NT2/D1 (cell line): ENCODE measurements at regions not wholly inside any gene's neighbourhood (a gene's known extent, or its start where the extent isn't known, plus 50 kb on each side); places are given as distances from the start of the nearest gene placed in this dataset.

Experiments used
- SUZ12 ChIP-seq: IDR thresholded peaks from 2 replicates; pipeline ENCODE4 v1.6.1; 2011; ENCODE audit not compliant: insufficient read length, insufficient read depth; ENCODE audit errors: extremely low read depth
- YY1 ChIP-seq: IDR thresholded peaks from 2 replicates; pipeline ENCODE4 v1.6.1; 2011; ENCODE audit not compliant: insufficient read length, insufficient read depth
- ZNF274 ChIP-seq: IDR thresholded peaks from 2 replicates; pipeline ENCODE4 v1.6.1; 2011; ENCODE audit warnings: mild to moderate bottlenecking, low read depth, low read length

DNA sequence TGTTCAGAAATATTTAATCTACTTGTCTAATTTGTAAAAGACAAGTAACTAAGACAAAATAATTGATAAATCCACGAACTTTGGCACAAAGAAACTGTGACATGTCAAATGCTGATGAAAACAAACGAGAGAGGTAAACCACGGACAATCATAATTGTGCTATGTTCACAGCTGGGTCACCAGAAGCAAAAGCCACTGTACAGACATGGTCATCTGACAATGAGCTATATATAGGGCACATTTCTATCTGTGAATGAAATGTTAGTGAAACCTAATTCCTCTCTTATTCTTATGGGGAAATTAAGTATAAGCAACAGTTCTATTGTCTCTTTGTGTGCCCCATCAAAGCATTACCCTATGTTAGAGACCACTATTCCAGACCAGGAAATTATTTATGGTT, 444.0 kb upstream of the TRAM1L1 start:
- TF ChIP-seq ZNF274: no peak
- TF ChIP-seq YY1: no peak
- no peak for TF ChIP-seq SUZ12
